ENCODE measurements at regions not wholly inside any gene's neighbourhood (a gene's known extent, or its start where the extent isn't known, plus 50 kb on each side); places are given as distances from the start of the nearest gene placed in this dataset.

DNA sequence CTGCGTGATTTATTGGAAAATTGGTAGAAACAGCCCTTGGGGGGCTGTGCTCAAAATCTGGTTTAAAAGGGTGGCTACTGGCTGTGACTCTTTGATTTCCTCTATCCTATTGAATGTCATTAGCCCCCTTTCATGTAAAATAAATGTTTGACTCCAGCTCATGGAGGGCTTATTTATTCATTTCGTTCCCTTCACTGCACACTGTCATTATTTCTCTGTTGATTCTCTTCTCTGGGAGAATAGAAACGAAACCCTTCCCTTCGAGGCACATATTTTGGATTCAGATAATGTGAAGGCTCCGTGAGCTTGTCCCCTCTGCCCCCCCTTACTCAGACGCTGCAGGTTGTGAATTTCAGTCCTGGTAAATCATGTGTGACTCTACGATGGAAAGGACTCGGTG lies 203.9 kb upstream of the GPR26 start:
- DNase-seq: no peak

DNA sequence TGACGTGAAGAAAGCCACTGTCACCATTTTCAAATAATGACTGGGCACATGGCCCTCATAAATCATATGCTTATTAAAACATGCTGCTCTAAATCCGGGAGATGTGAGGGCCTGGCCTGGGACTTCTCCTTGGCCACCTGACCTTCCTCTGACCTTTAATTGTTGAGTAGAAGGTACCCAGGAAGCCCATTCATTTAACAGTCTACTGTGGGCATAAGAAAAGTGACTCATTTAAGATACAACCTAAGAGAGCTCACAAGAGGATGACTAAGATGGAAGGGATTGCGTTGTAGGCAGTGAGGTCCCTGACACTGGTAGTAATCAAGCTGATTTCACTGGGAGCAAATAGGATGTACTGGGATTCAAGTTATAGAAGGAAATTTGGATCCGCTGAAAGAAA lies 203.4 kb upstream of the GPR26 start:
- DNase-seq: no peak

- no peak for DNase-seq
Observed at GRCh38 chr10:123463181-123463580, 203.0 kb upstream of the GPR26 start.

DNA sequence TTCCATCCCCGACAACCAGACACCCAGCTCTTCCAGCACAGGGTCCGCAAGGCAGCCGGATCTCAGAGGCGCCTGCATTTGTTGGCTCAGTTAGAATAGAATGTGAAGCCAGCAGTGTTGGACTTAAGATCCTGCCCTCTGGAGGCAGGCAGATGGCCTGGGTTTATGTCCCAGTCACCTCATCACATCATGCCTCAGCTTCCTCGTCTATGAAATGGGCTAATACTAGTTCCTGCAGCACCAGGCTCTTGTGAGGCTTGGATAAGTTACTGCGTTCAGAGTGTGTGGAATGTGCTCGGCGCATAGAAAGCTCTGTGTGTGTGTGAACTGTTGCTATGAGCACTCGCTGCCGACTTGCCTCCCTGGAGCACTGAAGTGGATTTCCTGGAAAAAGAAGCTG lies 202.5 kb upstream of the GPR26 start:
- no peak for DNase-seq

DNA sequence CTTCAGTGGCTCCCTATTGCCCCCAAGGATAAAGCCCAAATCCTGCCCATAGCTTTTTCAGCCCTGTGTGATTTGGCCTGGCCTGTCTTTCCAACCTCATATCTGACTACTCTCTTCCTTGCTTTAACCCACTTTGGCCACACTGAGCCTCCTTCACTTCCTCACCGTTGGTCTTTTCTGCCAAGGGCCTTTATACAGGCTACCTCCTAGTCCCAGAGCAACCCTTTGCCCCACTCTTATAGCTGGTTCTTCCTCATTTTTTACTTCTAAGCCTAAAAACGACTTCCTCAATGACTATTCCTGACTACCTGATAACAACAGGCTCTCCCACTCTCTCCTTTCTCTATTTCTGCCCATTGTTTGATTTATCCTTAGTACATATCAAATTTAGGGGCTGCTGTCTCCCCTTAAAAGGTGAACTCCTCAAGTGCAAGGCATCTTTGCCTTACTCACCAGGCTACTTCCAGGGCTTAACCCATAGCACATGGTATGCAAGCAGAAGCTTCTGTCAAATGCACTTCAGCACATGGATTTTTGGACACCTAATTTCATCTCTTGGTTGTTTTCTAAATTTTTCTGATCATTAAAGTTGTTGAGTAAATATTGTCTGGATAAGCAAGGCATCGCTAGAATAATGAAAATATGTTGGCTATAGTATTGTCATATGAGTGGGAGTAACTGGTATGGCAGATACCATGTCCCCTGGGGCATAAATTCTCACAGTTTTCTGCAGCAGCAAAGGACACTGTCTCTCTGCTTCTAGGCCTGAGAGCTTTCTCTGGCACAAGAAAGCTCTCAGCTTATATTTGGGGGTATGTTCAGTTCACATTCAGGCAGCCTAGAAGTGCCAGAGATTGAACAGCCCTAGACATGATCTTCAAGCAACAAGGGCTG lies 201.5 kb upstream of the GPR26 start:
- no peak for DNase-seq

DNA sequence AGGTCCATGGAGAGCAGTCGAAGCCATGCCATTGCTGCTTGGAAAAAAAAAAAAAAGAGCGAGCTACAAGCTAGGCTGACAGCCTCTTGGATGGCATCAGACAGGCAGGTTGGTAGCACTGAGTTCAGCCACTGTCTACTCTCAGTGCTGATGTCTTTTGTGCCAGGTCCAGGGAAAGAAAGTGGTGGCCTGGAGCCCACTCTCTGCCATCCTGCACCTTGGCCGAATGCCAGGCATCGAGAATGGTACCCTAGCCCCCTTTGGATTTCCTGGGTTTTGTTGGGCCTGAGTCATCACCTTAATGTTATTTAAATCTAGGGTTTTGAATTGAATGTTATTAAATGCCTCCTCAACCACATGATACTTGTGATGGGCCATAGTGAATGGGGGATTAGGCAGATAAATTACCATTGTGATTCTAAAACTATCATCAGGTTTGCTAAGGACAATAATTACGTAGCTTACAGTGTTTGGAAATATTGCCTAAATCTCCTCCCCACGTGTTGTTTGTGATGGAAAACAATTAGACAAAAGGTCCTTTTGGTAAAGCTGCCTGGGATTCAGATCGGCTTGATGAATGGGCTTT lies 195.7 kb upstream of the GPR26 start:
- DNase-seq: no peak

GRCh38 chr10:123471811-123472210 lies 194.3 kb upstream of the GPR26 start:
- no peak for DNase-seq

DNA sequence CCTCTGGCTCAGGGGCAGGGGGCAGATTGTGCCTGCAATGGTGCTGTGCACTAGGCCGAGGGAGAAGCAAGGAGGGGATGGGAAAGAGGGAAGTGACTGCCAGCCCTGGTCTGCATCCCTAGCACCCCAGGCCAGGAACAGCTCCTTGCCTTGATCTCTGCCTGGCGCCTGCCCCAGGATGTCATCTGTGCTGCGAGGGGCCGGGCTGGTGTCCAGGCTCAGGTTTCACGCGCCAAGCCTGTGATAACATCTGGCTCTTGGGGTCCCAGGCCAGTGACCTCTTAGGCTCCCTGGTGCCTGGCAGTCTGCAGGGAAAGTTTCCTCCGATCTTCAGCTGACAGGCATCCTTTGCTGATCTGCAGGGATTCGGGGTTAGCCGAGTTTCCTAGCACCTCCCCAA lies 193.5 kb upstream of the GPR26 start:
- DNase-seq: no peak

DNA sequence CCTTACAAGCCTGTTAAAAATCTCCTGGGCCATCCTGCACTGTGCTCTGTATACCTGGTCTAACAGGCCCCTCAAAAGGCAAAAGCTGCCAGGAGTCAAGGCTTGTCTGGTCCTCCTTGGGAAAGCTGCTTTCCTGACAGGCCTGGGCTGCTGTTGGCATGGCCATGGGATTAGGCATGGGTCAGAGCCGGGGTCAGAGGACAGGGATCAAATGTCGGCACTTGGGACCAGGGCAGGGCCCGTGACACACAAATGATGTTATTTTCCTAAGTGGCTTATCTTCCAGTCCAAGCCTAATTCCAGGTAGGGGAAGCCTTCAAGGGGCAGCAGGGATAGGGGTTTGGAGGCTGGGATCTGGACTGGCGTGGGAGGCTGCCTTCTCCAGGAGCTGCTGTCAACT lies 191.5 kb upstream of the GPR26 start:
- DNase-seq: no peak

DNA sequence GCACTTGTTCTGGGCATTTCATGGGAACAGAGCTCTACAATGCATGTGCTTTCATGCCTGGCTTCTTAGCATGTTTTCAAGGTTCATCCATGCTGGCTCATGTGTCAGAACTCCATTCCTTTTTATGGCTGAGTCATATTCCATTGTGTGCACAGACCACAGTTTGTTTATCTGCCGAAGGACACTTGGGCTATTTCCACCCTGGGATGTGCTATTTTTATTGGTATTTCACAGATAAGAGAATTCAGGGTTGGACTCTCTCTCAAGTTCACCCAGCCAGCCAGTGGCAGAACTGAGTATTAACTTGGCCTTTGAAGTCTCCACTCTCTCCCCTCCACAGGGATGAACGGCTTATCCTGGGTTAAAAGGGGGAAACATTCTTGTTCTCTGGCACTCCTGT lies 190.7 kb upstream of the GPR26 start:
- DNase-seq: no peak

GRCh38 chr10:123478116-123478515 lies 188.0 kb upstream of the GPR26 start:
- no peak for DNase-seq

DNA sequence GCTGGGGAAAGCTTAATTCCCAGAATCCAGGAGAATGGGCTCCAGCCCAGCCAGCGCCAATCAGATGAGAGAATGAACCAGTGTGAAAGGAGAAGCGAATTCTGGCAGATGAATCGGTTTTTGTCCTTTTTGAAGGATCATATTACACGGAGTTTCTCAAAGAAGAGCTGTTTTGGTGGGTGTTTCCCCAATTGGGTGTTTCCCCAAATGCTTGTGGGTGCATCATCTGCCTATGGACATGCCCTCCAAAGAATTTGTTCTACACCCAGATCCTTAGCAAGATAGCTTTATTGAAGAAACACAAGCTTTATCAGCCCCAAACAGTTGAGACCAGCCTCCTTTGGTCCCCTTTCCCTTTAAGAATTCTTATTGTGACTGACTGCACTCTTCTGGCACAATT lies 186.5 kb upstream of the GPR26 start:
- DNase-seq: no peak

GRCh38 chr10:123480344-123480743 lies 185.8 kb upstream of the GPR26 start:
- DNase-seq: no peak

- no peak for DNase-seq
Observed at GRCh38 chr10:123480845-123481244, 185.3 kb upstream of the GPR26 start.

DNA sequence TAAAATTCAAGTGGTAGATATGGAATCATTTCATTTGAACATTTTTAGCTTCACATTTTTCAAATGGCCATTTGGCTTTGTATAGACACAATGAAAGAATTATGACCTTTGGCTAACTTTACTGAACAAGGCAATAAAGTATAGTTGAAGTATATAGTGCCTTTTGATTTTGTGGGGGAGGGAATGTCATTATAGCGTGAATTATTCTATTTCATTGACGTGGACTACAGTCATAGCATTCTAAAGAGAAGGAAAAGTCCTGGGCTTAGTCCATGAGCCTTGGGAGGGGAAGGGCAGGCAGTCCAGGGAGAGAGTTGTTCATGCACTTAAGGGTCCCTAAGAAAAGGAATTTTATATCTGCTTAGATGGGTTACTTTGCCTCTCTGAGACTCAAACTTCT lies 181.4 kb upstream of the GPR26 start:
- no peak for DNase-seq

GRCh38 chr10:123485341-123485960 lies 180.7 kb upstream of the GPR26 start:
- no peak for DNase-seq

- no peak for DNase-seq
Observed at GRCh38 chr10:123488436-123488835, 177.7 kb upstream of the GPR26 start.

DNA sequence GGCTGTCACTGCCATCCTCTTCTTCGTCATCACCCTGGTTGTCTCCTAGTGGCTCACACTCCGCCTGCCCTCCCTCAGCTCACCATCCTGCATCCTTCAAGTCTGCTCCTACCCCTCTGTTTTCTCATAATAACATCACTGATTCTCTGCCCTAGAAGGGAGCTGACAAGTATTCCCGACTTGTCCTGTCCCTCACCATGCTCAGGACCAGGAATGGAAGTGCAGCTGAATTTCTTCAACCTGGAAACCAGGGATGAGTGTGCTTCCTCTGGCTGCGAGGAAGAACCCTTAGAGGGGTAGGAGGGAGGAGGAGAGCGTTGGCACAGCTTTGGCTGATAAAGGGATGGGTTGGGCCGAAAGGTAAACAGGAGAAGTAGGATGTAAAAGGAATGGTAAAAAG lies 174.8 kb upstream of the GPR26 start:
- DNase-seq: no peak

DNA sequence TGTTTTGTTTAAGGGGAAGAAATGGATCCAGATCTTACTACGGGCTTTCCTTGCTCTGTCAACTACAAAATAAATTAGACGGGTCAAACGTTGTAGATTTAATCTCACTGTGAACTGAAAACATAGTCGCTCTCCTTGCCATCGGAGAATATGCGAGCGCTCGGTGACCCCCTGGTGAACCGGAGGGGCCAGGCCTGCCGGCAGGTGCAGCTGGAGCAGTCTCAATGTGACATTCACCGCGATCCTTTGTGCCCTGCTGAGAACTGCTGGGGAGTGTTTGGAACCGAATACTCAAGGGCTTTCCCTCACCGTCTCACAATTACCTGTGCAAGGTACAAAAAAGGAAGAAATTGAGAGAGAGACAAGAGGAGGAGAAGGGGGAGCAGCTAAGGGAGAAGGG lies 174.1 kb upstream of the GPR26 start:
- no peak for DNase-seq

GRCh38 chr10:123494301-123494808 lies 171.8 kb upstream of the GPR26 start:
- DNase-seq: no peak

DNA sequence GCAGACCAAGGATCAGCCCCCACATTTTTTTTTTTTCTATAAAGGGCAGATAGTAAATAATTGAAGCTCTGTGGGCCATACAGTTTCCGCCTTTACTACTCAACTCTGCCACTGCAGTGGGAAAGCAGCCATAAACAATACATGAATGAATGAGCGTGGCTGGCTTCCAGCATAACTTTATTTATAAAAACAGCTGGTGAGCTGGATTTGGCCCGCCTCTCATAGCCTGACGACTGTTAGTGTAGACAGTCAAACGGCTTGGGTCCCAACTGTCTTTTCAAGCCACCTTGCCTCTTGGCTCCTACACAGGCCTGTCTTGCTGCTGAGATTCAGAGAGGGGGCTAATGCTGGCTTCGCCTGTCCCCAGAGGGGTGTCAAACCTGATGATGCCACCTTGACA lies 169.8 kb upstream of the GPR26 start:
- DNase-seq: no peak

GRCh38 chr10:123496996-123497660 lies 169.0 kb upstream of the GPR26 start:
- DNase-seq: no peak

- no peak for DNase-seq
Observed at GRCh38 chr10:123500110-123500509, 166.0 kb upstream of the GPR26 start.

DNA sequence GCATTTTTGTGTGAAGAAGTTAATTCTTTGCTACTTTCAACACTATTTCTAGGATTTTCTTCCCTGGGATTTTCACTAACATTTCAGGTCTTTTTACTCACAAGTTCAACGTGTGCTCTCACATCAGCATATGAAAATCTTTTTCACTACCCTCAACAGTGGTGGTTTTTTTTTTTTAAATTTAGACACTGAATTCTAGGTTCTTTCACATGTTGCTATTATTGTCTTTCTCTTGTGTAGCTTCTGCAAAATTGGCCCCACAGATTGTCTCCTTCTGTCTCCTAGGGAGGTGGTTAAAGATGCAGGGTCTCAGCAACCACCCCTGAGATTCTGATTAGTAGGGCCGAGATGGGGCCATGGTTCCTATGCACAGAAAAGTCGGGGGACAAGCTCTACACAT lies 165.0 kb upstream of the GPR26 start:
- DNase-seq: no peak
